CD4-positive, alpha-beta T cell (primary cell): ENCODE measurements at regions not wholly inside any gene's neighbourhood (a gene's known extent, or its start where the extent isn't known, plus 50 kb on each side); places are given as distances from the start of the nearest gene placed in this dataset.

Experiments used
- ATAC-seq: fragments of 200-7000 bp; cut with Tn5 transposase; one replicate; pipeline ENCODE4 v1.10.0; 2022; ENCODE audit warnings: mild to moderate bottlenecking; ENCODE audit not compliant: poor library complexity
- CTCF ChIA-PET: fragments of 350-600 bp; sonication (Branson Sonifier 250); formaldehyde crosslinking; loops from one replicate; lab custom pipeline; 2021; ENCODE audit warnings: antibody characterized with exemption, inconsistent platforms; lab: Charles Lee
- POLR2A ChIA-PET: fragments of 350-600 bp; sonication (Branson Sonifier 250); formaldehyde crosslinking; loops from one replicate; lab custom pipeline; 2021; ENCODE audit warnings: antibody characterized with exemption, inconsistent platforms; lab: Charles Lee
- DNase-seq, 14 experiments: peaks; one replicate each; pipeline ENCODE4 v3.0.0-alpha.2; 2013 to 2020; ENCODE audit warnings: mixed read lengths in 2 of 14
- H3K27ac ChIP-seq, 2 donors: one replicate each; pipeline versions ENCODE4 v1.5.1 to v1.7.0; 2013; ENCODE audit warnings: low read length in 2 of 2, low read depth in 1 of 2, mild to moderate bottlenecking in 1 of 2
- H3K27me3 ChIP-seq, 2 experiments: 1 replicate in 1 of 2; 2 replicates in 1 of 2; pipeline versions ENCODE4 v1.6.1 to v1.7.0; 2013; ENCODE audit warnings: low read length in 2 of 2, control low read depth in 1 of 2, mild to moderate bottlenecking in 1 of 2, moderate library complexity in 1 of 2; ENCODE audit not compliant: insufficient read depth in 2 of 2, control insufficient read depth in 1 of 2
- H3K36me3 ChIP-seq: one replicate; pipeline ENCODE4 v1.6.1; 2013; ENCODE audit warnings: low read length, control low read depth; ENCODE audit not compliant: insufficient read depth
- H3K4me1 ChIP-seq: one replicate; pipeline ENCODE4 v1.6.1; 2013; ENCODE audit warnings: low read length, control low read depth; ENCODE audit not compliant: insufficient read depth
- H3K4me3 ChIP-seq: one replicate; pipeline ENCODE4 v1.5.1; 2013; ENCODE audit warnings: mild to moderate bottlenecking, low read length, moderate library complexity
- H3K9me3 ChIP-seq, 2 experiments: 1 replicate in 1 of 2; 2 replicates in 1 of 2; pipeline versions ENCODE4 v1.6.1 to v1.7.0; 2013; ENCODE audit warnings: low read length in 2 of 2, mild to moderate bottlenecking in 2 of 2, control low read depth in 1 of 2, moderate library complexity in 1 of 2; ENCODE audit not compliant: control insufficient read depth in 1 of 2, insufficient read depth in 1 of 2
- H3K27ac Mint-ChIP-seq: one replicate; pipeline ENCODE4 v1.8.0; 2020; ENCODE audit warnings: mixed read lengths
- H3K27me3 Mint-ChIP-seq: one replicate; pipeline ENCODE4 v1.8.0; 2021; ENCODE audit warnings: mixed read lengths
- H3K36me3 Mint-ChIP-seq: one replicate; pipeline ENCODE4 v1.8.0; 2021; ENCODE audit warnings: low read depth, mixed read lengths
- H3K4me1 Mint-ChIP-seq: one replicate; pipeline ENCODE4 v1.8.0; 2021; ENCODE audit warnings: low read depth, mixed read lengths
- H3K4me3 Mint-ChIP-seq: one replicate; pipeline ENCODE4 v1.8.0; 2020; ENCODE audit warnings: mild to moderate bottlenecking, mixed read lengths
- H3K9me3 Mint-ChIP-seq: one replicate; pipeline ENCODE4 v1.8.0; 2020; ENCODE audit warnings: mixed read lengths
- intact Hi-C, 2 experiments: fragments of 100-400 bp; cut with DNase I in 1 of 2; cut with micrococcal nuclease in 1 of 2; formaldehyde crosslinking; loops; one replicate each; pipeline versions ENCODE4 v1.15.1 to v1.9.0; 2023 to 2025; cut with DNase I, micrococcal nuclease
- TF ChIP-seq, protein P1 (sequence below): fragments of 200-600 bp; IDR thresholded peaks from one replicate; pipeline ENCODE4 v1.8.0; 2022; ENCODE audit warnings: antibody characterized with exemption, mild to moderate bottlenecking

DNA sequence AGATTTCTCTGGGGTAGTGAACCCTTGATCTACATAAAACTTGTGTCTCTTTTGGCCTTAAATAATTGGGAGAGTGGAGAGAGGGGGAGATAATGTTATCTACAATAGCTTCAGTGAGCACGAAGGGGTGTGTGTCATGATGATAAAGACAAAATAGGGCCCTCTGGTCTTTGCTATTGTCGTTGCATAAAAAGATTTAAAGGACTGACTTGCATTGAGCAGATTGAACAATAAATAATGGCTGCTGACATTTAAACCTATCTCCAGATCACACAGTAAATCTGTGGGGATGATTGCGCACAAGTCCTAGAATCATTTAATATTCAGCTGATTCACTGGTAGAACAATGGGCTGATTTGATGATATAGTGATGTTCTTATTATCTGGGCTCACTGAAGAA lies 71.3 kb upstream of the GAP43 start:
- DNase-seq = no peak

GRCh38 chr3:115553796-115554486 lies 69.4 kb upstream of the GAP43 start:
- no peaks in the 10 kb centered on the region for H3K4me1 ChIP-seq
- Mint-ChIP-seq H3K27me3 (peaks cover 19% of the 10 kb centered on the region), H3K36me3 (no peaks in the 10 kb centered on the region), H3K9me3 (no peaks in the 10 kb centered on the region), H3K27ac (no peak overlapping the region), H3K4me1 (no peaks in the 10 kb centered on the region), H3K4me3 (no peak overlapping the region)
- ChIA-PET CTCF (no interaction called here), POLR2A (no interaction called here)
- no peak overlapping the region for H3K4me3 ChIP-seq
- peaks cover 0 to 5% of the 10 kb centered on the region in 2 experiments for H3K27me3 ChIP-seq
- DNase-seq (no peak), ATAC-seq (no peak)
- TF ChIP-seq, protein P1, sequence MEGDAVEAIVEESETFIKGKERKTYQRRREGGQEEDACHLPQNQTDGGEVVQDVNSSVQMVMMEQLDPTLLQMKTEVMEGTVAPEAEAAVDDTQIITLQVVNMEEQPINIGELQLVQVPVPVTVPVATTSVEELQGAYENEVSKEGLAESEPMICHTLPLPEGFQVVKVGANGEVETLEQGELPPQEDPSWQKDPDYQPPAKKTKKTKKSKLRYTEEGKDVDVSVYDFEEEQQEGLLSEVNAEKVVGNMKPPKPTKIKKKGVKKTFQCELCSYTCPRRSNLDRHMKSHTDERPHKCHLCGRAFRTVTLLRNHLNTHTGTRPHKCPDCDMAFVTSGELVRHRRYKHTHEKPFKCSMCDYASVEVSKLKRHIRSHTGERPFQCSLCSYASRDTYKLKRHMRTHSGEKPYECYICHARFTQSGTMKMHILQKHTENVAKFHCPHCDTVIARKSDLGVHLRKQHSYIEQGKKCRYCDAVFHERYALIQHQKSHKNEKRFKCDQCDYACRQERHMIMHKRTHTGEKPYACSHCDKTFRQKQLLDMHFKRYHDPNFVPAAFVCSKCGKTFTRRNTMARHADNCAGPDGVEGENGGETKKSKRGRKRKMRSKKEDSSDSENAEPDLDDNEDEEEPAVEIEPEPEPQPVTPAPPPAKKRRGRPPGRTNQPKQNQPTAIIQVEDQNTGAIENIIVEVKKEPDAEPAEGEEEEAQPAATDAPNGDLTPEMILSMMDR = no peak
- no peaks in the 10 kb centered on the region for H3K36me3 ChIP-seq
- intact Hi-C loops = no loop called here
- H3K27ac ChIP-seq = no peak overlapping the region
- H3K9me3 ChIP-seq = no peaks in the 10 kb centered on the region

More for the DNA sequence above, 71.3 kb upstream of the GAP43 start:
- Mint-ChIP-seq H3K4me3 (no peak overlapping the region), H3K9me3 (no peaks in the 10 kb centered on the region), H3K27me3 (peaks cover 20% of the 10 kb centered on the region), H3K4me1 (no peaks in the 10 kb centered on the region), H3K36me3 (no peaks in the 10 kb centered on the region), H3K27ac (no peak overlapping the region)
- intact Hi-C loops = no loop called here
- Histone ChIP-seq H3K27ac (no peak overlapping the region), H3K27me3 (peaks cover 0 to 5% of the 10 kb centered on the region in 2 experiments), H3K4me1 (no peaks in the 10 kb centered on the region), H3K4me3 (no peak overlapping the region), H3K9me3 (no peaks in the 10 kb centered on the region), H3K36me3 (no peaks in the 10 kb centered on the region)
- ChIA-PET CTCF (no interaction called here), POLR2A (no interaction called here)
- TF ChIP-seq, protein P1 = no peak
- ATAC-seq = no peak

DNA sequence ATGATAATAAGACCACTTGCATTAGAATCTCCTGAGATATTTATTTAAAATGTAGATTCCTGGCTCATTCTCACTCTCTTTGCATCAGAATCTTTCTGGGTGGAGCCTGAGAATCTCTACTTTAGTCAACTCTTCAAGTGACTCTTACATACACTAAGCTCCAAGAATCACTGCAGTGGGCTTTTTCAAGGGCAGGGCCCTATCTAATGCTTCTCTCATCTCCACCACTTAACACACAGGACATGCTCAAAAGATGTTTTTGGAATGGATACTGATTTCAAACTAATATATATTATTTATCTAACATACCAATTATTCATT lies 68.9 kb upstream of the GAP43 start:
- Mint-ChIP-seq H3K27me3 (peaks cover 21% of the 10 kb centered on the region), H3K36me3 (no peaks in the 10 kb centered on the region), H3K4me3 (no peak overlapping the region), H3K9me3 (no peaks in the 10 kb centered on the region), H3K27ac (no peak overlapping the region), H3K4me1 (no peaks in the 10 kb centered on the region)
- TF ChIP-seq, protein P1 = no peak
- H3K4me3 ChIP-seq = no peak overlapping the region
- POLR2A ChIA-PET = no interaction called here
- no peak for DNase-seq
- CTCF ChIA-PET = no interaction called here
- ATAC-seq = no peak
- H3K9me3 ChIP-seq = no peaks in the 10 kb centered on the region
- no peaks in the 10 kb centered on the region for H3K36me3 ChIP-seq
- intact Hi-C loops = no loop called here
- H3K27me3 ChIP-seq = peaks cover 0 to 5% of the 10 kb centered on the region in 2 experiments
- no peak overlapping the region for H3K27ac ChIP-seq
- no peaks in the 10 kb centered on the region for H3K4me1 ChIP-seq
